ENCODE measurements at regions not wholly inside any gene's neighbourhood (a gene's known extent, or its start where the extent isn't known, plus 50 kb on each side); places are given as distances from the start of the nearest gene placed in this dataset.

DNA sequence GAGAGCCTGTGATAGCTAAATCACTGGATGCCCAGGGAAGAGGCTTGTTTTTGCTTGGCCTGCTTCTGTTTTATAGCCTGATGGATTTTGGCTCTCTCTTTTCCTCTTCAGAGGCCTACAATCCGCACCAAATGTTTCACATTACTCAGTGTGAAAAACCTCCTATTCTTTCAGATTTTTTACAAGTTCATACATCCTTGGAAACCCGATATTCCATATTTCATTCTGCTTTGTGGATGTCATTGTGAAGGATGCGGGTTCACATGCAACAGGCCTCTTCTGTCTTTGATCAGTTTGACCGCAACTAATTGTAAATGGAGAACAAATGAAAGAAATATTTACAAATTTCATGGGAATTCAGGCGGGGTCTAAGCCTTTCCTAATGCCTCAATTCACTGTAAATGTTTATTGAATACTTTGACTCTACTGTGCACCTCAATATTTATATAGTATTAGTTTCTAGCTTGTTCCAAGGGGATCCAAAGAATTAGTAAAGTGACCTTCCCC lies 269.9 kb downstream of the DMRT2 start:
- Histone ChIP-seq H3K9me3 (ENCODE audit: insufficient read depth, low read length) (no peaks in the 10 kb centered on the region), H3K4me3 (ENCODE audit: insufficient read depth, low read length, poor library complexity, severe bottlenecking) (no peak overlapping the region), H3K27ac (ENCODE audit: low read depth, low read length) (no peak overlapping the region), H3K27me3 (ENCODE audit: low read length) (no peaks in the 10 kb centered on the region), H3K9me2 (replicated peaks; ENCODE audit: insufficient read depth, low read length) (no peaks in the 10 kb centered on the region), H3K79me2 (ENCODE audit: insufficient read depth, low read length) (no peaks in the 10 kb centered on the region), H3F3A (ENCODE audit: insufficient read depth) (no peaks in the 10 kb centered on the region), H3K36me3 (ENCODE audit: low read length) (no peaks in the 10 kb centered on the region), H3K9ac (ENCODE audit: low read length) (no peak overlapping the region), H4K20me1 (ENCODE audit: low read depth, low read length) (no peaks in the 10 kb centered on the region), H2AFZ (ENCODE audit: low read depth, low read length, severe bottlenecking) (no peak overlapping the region), H3K4me2 (ENCODE audit: low read depth, low read length, poor library complexity, severe bottlenecking) (no peak overlapping the region)
- no peak for TF ChIP-seq EZH2phosphoT487 (conservative IDR thresholded peaks at IDR 0.05; ENCODE audit: low read length)
- TF ChIP-seq, protein P1, sequence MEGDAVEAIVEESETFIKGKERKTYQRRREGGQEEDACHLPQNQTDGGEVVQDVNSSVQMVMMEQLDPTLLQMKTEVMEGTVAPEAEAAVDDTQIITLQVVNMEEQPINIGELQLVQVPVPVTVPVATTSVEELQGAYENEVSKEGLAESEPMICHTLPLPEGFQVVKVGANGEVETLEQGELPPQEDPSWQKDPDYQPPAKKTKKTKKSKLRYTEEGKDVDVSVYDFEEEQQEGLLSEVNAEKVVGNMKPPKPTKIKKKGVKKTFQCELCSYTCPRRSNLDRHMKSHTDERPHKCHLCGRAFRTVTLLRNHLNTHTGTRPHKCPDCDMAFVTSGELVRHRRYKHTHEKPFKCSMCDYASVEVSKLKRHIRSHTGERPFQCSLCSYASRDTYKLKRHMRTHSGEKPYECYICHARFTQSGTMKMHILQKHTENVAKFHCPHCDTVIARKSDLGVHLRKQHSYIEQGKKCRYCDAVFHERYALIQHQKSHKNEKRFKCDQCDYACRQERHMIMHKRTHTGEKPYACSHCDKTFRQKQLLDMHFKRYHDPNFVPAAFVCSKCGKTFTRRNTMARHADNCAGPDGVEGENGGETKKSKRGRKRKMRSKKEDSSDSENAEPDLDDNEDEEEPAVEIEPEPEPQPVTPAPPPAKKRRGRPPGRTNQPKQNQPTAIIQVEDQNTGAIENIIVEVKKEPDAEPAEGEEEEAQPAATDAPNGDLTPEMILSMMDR (IDR thresholded peaks at IDR 0.05; ENCODE audit: insufficient read depth, low read length, poor library complexity, severe bottlenecking): no peak

DNA sequence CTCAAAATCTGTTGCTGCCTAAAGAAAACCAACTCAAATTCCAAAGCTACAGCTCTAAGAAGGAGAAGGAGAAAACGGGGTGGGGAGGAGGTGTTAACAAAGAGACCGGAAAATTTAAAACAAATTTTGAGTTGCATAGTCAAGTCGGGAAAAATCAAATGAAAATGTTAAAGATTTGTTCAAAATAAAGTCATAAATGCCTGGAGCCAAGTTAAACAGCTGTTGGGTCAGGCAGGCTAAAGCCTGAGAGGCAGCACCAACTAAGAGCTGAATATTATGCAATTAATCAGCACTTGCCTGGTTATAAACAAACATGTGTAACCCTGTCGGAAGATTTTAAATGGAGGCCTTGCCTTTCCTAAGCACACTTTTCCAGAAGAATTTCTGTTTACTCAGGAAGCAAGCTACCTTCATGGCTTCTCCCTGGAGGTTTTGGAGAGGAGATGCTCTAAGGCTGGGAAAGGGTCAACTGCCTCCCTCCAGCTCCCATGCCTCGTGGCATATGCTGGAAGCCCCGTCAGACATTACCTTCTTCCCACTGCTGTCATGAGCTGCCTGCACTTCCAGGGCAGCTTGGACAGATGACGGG lies 270.5 kb downstream of the DMRT2 start:
- Histone ChIP-seq H3K4me3 (ENCODE audit: insufficient read depth, low read length, poor library complexity, severe bottlenecking) (no peak overlapping the region), H4K20me1 (ENCODE audit: low read depth, low read length) (no peaks in the 10 kb centered on the region), H3F3A (ENCODE audit: insufficient read depth) (no peaks in the 10 kb centered on the region), H3K9me2 (replicated peaks; ENCODE audit: insufficient read depth, low read length) (no peaks in the 10 kb centered on the region), H3K4me2 (ENCODE audit: low read depth, low read length, poor library complexity, severe bottlenecking) (no peak overlapping the region), H3K79me2 (ENCODE audit: insufficient read depth, low read length) (no peaks in the 10 kb centered on the region), H3K36me3 (ENCODE audit: low read length) (no peaks in the 10 kb centered on the region), H3K9me3 (ENCODE audit: insufficient read depth, low read length) (no peaks in the 10 kb centered on the region), H2AFZ (ENCODE audit: low read depth, low read length, severe bottlenecking) (no peak overlapping the region), H3K9ac (ENCODE audit: low read length) (no peak overlapping the region), H3K27me3 (ENCODE audit: low read length) (no peaks in the 10 kb centered on the region), H3K27ac (ENCODE audit: low read depth, low read length) (no peak overlapping the region)
- TF ChIP-seq, protein P1 (IDR thresholded peaks at IDR 0.05; ENCODE audit: insufficient read depth, low read length, poor library complexity, severe bottlenecking): no peak
- TF ChIP-seq EZH2phosphoT487 (conservative IDR thresholded peaks at IDR 0.05; ENCODE audit: low read length): no peak

DNA sequence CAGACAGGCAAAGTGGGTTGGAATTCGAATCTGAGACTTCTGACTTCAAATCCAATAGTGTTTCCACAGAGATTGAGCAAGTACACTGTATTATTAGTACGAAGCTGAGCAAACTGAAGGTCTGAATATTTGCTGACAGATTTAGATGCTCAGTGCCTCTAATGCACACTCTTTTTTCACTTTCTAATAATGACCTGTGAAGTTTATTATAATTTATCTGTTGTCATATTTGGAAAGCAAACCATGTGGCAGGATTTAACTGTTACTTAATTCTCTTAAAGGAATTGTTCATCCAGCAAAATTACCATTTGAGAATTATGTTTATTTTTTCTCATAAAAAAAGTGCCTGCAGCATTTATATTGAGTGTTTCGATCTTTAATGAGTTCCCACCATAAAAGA lies 277.3 kb downstream of the DMRT2 start:
- TF ChIP-seq, protein P1 (IDR thresholded peaks at IDR 0.05; ENCODE audit: insufficient read depth, low read length, poor library complexity, severe bottlenecking): no peak
- TF ChIP-seq EZH2phosphoT487 (conservative IDR thresholded peaks at IDR 0.05; ENCODE audit: low read length): no peak
- H3K27me3 ChIP-seq (ENCODE audit: low read length): no peaks in the 10 kb centered on the region
- no peak overlapping the region for H2AFZ ChIP-seq (ENCODE audit: low read depth, low read length, severe bottlenecking)
- no peaks in the 10 kb centered on the region for H3K9me3 ChIP-seq (ENCODE audit: insufficient read depth, low read length)
- H3K4me2 ChIP-seq (ENCODE audit: low read depth, low read length, poor library complexity, severe bottlenecking): no peak overlapping the region
- H3K9ac ChIP-seq (ENCODE audit: low read length): no peak overlapping the region
- H3K27ac ChIP-seq (ENCODE audit: low read depth, low read length): no peak overlapping the region
- no peaks in the 10 kb centered on the region for H3K79me2 ChIP-seq (ENCODE audit: insufficient read depth, low read length)
- H3F3A ChIP-seq (ENCODE audit: insufficient read depth): no peaks in the 10 kb centered on the region
- H4K20me1 ChIP-seq (ENCODE audit: low read depth, low read length): no peaks in the 10 kb centered on the region
- no peak overlapping the region for H3K4me3 ChIP-seq (ENCODE audit: insufficient read depth, low read length, poor library complexity, severe bottlenecking)
- H3K36me3 ChIP-seq (ENCODE audit: low read length): no peaks in the 10 kb centered on the region
- no peaks in the 10 kb centered on the region for H3K9me2 ChIP-seq (replicated peaks; ENCODE audit: insufficient read depth, low read length)
